ENCODE measurements at regions not wholly inside any gene's neighbourhood (a gene's known extent, or its start where the extent isn't known, plus 50 kb on each side); places are given as distances from the start of the nearest gene placed in this dataset.

DNA sequence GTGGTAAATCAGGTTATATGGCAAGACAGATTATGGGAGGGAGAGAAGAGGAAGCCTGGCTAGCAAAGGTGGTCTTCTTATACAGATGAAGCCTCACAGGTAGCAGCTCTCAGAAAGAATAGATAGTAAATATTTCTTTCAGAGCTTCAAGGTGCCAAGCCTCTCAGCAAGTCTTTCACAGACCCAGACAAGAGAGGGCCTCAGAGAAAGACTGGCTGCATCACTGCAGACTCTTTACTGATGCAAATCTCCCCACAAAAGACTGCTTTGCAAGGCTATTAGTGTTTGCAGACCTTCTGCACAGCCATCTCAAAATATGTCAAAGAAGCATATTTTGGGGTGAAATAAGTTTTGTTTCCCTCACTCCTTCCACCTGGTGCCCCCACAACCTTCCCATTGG lies 372.4 kb upstream of the RND3 start:
- TF ChIP-seq, protein P1, sequence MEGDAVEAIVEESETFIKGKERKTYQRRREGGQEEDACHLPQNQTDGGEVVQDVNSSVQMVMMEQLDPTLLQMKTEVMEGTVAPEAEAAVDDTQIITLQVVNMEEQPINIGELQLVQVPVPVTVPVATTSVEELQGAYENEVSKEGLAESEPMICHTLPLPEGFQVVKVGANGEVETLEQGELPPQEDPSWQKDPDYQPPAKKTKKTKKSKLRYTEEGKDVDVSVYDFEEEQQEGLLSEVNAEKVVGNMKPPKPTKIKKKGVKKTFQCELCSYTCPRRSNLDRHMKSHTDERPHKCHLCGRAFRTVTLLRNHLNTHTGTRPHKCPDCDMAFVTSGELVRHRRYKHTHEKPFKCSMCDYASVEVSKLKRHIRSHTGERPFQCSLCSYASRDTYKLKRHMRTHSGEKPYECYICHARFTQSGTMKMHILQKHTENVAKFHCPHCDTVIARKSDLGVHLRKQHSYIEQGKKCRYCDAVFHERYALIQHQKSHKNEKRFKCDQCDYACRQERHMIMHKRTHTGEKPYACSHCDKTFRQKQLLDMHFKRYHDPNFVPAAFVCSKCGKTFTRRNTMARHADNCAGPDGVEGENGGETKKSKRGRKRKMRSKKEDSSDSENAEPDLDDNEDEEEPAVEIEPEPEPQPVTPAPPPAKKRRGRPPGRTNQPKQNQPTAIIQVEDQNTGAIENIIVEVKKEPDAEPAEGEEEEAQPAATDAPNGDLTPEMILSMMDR (IDR thresholded peaks at IDR 0.05; ENCODE audit: low read depth, low read length), result no peak
- no peak for TF ChIP-seq POLR2A (IDR thresholded peaks at IDR 0.05; ENCODE audit: extremely low read depth, insufficient read length)

Measured in NB4 (cell line).